ENCODE measurements at regions not wholly inside any gene's neighbourhood (a gene's known extent, or its start where the extent isn't known, plus 50 kb on each side); places are given as distances from the start of the nearest gene placed in this dataset.
"Not testable (repeated sequence)": the region's sequence is repeated elsewhere in the genome, so short reads cannot be mapped to it uniquely, and the experiment has no call there.

DNA sequence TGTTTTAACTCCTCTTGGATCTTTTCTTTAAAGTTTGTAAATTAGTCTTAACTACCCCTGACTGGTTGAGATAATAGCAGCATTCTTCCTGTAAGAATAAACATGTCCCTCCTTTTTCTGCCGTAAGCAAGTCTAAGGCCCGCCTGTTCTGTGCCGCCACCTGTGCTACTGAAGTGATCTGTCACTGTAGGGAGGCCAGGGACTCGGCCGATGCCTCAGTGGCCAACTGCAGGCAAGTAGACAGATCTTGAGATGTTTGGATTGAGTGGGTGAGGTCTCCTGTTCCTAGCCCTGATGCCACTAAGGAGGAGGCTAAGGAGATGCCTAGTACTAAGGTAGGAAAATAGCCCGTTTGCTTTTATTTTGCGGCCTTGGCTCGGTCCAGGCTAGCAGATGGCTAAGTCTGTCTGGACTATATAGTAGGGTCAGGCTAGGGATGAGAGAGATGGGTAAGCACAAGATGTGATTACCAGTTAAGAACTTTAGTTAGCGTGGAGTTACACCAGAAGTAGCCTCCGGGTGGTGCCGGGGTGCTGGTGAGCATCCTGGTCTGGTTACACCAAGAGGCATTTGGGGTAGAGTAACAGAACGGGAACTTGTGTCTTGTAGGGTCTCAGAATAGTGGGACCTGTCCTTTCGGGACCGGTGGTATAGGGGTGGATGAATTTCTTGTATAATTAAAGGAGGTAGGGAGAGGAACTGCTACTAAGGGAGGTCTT is 584.2 kb downstream of the SUCLG1 start:
- no peak for DNase-seq (ENCODE audit: low spot score)

DNA sequence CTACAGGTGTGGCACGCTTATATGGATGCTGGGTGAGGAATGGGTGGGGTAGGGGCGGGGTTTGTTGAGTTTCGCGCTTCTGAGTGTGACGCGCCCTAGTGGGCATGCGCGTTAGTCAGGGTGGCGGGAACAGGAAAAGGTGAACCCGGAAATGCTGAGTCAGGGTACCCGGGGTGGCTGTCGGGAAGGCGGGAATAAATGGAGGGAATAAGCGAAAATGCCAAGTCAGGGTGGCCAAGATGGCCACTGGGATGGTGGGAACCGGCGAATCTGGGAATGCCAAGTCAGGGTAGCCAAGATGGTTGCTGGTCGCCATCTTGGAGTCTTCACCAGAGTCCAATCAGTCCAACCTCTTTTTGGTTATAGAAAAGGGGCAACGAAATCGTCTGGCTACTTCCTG is 585.0 kb downstream of the SUCLG1 start:
- DNase-seq (ENCODE audit: low spot score) = no peak

DNA sequence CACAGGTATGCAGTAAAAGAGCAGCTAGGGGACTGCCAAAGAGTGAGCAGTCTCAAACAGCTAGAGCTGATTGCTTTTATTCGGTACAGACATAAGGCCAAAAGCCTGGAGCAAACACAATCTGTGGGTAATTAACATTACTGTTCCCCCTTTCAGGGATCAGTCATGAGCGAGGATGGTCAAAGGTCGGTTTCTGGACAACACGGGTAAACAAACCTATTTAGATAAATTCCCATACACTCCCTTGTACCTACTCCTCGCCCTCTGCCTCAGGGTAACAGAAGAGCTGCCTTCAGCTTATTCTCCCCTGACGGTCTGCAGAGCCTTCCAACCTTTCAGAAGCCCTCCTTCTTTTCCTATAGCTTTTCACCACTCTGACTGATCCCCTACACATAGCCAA is 586.0 kb downstream of the SUCLG1 start:
- no peak for DNase-seq (ENCODE audit: low spot score)

DNA sequence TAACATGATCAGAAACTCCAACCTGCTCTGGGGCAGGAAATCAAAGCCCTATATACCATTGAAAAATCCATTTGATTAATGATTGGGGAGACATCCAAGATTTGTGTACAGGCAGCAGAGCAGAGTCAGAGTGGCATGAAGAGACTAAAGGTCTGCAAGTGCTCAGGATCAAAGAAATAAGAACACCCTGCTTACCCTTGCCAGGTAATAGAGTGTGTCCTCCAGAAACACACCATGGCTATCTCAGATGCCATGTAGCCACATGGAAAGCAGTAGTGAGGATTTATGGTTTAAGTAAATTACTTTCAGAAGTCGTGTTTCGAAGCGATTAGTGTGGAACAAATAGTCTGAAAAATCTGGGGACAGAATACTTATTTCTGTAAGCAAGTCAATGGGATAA is 592.9 kb downstream of the SUCLG1 start:
- no peak for DNase-seq (ENCODE audit: low spot score)

DNA sequence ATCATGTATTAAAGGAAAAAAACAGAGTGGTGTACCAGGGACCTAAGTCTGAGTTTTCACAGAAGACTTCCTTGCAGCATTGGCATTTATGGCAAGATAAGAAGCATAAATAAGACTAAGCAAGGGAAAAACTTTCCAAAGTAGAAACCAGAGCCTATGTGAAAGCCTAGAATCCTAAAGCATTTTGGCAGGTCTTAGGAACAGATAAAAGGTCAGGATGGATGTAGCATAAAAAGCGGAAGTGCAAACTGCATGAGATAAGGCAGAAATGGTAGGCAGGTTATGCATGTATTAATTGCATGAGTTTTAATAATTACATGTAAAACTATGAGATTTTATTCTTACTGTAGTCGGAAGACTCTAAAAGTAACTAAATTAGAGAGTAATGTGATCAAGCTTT is 596.5 kb downstream of the SUCLG1 start:
- no peak for DNase-seq (ENCODE audit: low spot score)

- no peak for DNase-seq (ENCODE audit: low spot score)
Measured at GRCh38 chr2:83860320-83860719, 598.8 kb downstream of the SUCLG1 start.

GRCh38 chr2:83859553-83859952 is 599.5 kb downstream of the SUCLG1 start:
- DNase-seq (ENCODE audit: low spot score) = no peak

GRCh38 chr2:83851066-83851465 is 608.0 kb downstream of the SUCLG1 start:
- no peak for DNase-seq (ENCODE audit: low spot score)

DNA sequence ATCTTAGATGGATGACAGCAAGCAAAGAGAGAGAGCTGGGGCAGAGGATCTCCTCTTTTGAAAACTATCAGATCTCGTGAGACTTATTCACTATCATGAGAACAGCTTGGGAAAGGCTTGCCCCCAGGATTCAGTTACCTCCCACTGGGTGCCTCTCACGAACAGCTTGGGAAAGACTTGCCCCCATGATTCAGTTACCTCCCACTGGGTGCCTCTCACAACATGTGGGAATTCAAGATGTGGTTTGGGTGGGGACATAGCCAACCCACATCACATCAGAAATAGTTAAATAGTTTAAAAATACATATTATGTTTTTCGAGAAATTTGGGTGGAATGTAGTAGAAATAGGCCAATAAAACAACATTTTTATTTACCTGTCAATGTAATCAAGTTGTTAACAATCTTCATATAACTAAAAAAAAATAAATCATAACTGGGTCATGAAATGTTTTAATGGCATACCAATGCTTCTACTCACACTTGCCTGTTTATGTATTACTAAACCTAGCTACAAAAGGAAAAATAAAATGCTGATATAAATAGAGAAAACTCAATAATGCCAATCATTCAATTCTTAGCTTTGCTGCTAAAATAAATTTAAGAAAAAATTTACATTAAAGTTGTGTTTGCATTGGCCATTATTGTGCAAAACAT is 608.9 kb downstream of the SUCLG1 start:
- DNase-seq (ENCODE audit: low spot score) = no peak

DNA sequence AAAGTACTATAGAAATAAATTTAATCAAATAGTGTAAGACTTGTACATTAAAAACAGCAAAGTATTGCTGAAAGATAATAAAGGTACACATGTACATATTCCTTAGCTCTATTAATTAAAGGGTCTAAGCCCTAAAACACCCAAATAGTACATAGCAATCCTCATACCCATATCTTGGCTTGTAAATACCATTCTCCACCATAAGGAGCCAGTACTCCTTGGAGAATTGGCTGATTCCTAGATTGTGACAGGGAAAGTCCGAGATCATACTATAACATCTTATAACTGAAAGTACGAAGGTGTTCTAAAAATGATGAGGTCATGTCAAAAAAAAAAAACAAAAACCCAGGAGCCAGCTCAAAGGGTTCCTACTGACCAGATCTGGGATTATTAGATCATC is 614.6 kb downstream of the SUCLG1 start:
- DNase-seq (ENCODE audit: low spot score) = no peak

GRCh38 chr2:83842421-83842820 is 616.7 kb downstream of the SUCLG1 start:
- no peak for DNase-seq (ENCODE audit: low spot score)

- DNase-seq (ENCODE audit: low spot score) = no peak
Measured at GRCh38 chr2:83837823-83838222, 621.3 kb downstream of the SUCLG1 start.

- no peak for DNase-seq (ENCODE audit: low spot score)
Measured at GRCh38 chr2:83827618-83828017, 631.5 kb downstream of the SUCLG1 start.

- no peak for DNase-seq (ENCODE audit: low spot score)
Measured at GRCh38 chr2:83826577-83826976, 632.5 kb downstream of the SUCLG1 start.

DNA sequence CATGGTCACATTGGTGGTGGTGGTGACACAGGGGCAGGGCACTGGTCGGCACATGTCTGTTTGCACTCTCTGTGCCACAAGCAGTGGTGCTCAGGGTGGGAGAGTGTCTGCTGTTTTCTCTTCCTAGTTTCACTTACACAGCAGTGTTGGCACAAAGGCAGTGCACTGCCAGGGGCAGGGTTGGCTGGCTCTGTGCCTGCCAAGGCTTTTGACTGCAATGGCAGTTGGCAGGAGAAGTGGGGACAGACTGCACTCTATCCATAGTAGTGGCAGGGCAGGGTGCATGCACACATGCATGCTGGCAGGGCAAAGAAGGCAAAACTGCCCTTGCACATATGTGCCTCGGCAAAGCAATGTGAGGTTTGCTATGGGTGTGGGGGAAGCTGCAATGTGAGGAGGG is 635.9 kb downstream of the SUCLG1 start:
- no peak for DNase-seq (ENCODE audit: low spot score)

DNA sequence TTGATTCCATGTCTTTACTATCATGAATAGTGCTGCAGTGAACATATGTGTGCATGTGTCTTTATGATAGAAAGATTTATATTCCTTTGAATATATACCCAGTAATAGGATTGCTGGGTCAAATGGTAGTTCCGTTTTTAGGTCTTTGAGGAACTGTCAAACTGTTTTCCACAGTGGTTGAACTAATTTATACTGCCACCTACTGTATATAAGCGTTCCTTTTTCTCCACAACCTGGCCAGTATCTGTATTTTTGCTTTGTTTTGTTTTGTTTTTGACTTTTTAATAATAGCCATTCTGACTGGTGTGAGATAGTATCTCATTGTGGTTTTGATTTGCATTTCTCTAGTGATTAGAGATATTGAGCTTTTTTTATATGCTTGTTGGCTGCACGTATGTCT is 641.6 kb downstream of the SUCLG1 start:
- peak; percentile 19 for DNase-seq (ENCODE audit: low spot score)

DNA sequence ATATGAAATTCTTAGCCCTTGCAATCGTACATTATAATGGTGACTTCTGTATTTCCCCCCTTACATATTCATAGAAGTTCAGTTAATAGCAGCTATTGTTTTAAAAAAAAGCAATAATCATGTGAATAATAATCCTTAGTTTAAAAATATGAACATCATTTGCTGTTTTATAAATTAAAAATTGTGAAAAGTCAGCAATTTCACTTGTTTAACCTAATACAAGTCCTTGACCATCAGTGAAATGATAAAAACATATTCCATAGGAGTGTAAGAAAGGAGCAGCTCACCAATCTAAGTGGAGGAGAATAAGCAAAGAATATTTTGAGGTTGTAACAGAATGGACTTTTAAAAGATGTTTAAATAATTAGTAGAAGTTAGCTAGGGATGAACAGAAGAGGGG is 650.2 kb downstream of the SUCLG1 start:
- no peak for DNase-seq (ENCODE audit: low spot score)

DNA sequence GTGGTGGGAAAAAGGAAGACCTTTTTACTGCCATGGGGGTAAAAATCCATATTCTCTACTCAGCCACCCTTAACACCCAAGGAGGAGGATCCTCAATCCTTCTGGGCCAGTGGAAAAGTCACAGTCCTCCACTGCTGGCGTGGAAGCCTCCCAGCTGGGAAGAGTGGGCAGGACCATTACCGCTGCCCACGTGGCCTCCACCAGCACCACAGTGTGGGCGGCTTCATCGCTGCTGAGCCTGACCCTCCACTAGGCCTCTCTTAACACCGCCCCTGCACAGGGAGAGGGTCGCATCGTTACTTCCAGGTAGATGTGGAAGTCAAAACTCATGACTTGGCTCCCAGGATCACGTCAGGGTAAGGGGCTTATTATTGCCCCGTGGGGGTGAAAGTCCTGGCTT is 656.5 kb downstream of the SUCLG1 start:
- no peak for DNase-seq (ENCODE audit: low spot score)

GRCh38 chr2:83795777-83796176 is 663.3 kb downstream of the SUCLG1 start:
- DNase-seq (ENCODE audit: low spot score) = no peak

DNA sequence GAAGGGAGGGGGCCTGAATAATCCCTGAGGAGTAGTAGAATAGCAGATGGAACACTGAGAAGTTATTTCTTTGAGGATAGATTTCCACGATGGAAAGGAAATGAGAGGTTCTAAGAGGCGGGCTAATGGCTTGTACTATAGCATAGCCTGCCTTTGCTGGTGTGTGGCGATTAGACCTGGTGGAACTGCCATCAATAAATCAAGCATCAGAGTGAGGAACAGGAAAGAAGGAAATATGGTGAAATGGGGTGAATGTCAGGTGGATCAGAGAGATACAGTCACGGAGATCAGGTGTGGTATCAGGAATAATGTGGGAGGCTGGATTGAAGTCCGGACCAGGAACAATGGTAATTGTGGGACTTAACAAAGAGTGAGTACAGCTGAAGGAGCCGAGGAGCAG is 668.6 kb downstream of the SUCLG1 start:
- DNase-seq (ENCODE audit: low spot score) = not testable (repeated sequence)

DNA sequence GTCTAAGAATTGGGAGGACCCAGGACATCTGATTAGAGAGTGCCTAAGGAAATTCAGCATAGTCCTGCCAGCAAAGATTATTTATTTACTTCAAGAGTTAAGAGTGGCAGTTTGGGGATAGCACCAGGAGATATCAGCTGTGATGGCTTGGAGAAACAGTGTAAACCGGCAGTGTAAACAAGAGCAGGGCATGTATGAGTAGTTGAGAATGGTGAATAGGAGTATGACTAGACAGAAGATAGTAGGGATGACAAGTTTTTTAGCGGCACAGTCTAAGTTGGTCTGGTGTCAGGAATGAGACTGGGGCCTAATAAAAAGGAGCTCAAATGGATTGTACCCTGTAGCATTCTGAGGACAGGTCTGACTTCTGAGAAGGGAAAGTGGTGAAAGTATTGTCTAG is 669.4 kb downstream of the SUCLG1 start:
- not testable (repeated sequence) for DNase-seq (ENCODE audit: low spot score)

DNA sequence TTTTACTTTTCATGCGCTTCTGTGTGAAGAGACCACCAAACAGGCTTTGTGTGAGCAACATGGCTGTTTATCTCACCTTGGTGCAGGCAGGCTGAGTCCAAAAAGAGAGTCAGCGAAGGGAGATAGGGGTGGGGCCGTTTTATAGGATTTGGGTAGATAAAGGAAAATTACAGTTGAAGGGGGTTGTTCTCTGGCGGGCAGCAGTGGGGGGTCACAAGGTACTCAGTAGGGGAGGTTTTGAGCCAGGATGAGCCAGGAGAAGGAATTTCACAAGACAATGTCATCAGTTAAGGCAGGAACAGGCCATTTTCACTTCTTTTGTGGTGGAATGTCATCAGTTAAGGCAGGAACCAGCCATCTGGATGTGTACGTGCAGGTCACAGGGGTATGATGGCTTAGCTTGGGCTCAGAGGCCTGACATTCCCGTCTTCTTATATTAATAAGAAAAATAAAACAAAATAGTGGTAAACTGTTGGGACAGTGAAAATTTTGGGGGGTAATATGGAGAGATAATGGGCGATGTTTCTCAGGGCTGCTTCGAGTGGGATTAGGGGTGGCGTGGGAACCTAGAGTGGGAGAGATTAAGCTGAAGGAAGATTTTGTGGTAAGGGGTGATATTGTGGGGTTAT is 670.0 kb downstream of the SUCLG1 start:
- DNase-seq (ENCODE audit: low spot score) = not testable (repeated sequence)

GRCh38 chr2:83787189-83787588 is 671.9 kb downstream of the SUCLG1 start:
- DNase-seq (ENCODE audit: low spot score) = no peak

GRCh38 chr2:83786140-83786539 is 672.9 kb downstream of the SUCLG1 start:
- no peak for DNase-seq (ENCODE audit: low spot score)

Measured in kidney capillary endothelial cell (primary cell).